Amniotic epithelial cell (primary cell): ENCODE measurements at regions not wholly inside any gene's neighbourhood (a gene's known extent, or its start where the extent isn't known, plus 50 kb on each side); places are given as distances from the start of the nearest gene placed in this dataset.
"Not testable (repeated sequence)": the region's sequence is repeated elsewhere in the genome, so short reads cannot be mapped to it uniquely, and the experiment has no call there.

Source experiments
- DNase-seq: peaks from one replicate; pipeline ENCODE4 v3.0.0-alpha.2; 2010; ENCODE audit warnings: low read depth

DNA sequence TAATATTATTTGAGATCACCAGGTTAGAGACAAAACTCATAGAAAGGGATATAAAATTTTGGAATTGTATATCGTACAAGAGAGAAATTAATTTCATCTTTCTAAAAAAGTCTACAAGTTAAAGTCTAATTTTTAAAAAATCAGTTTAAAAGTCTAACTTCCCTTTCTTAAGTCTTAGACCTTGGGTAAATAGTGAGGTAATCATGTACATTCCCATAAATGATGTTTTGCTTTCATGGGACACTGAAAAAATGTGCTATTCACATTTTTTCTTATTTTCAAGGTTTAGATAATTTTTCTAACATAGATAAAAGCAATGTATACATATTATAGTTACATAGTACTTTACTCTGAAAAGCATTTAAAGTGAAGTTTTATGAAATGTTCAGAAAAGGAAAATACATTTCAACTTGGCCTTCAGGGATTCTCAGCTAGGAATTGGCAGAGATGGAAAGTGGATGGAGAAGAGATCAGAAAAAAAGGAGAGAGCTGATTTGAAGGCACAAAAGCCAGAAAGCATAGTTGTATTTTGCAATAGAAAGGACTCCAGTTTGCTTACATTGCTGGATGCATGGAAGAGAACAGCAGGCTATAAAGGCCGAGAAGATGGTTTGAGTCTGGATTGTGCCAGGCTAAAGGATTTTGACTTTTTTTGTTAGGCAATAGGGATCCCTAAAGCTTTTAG is 194.0 kb downstream of the CASP12 start:
- DNase-seq, result peak; percentile 3

DNA sequence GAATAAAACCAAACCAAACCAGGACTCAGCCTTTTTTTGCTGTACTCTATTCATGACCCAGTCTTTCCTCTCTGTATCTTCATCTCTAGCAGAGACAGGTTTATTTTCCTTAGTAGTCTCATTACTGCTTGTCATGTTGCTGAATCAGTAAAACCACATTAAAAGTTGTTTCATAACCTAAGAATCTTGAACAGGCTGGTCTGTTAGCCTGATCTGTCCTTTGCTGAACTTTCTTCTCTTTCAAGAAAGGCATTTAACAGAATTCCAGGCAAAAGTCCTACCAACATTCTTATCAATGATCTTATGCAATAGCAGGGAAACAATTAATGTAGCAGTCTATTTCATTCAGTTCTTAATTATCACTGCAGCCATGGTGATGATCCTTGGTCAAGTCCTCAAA is 197.7 kb downstream of the CASP12 start:
- DNase-seq, result peak; percentile 91

DNA sequence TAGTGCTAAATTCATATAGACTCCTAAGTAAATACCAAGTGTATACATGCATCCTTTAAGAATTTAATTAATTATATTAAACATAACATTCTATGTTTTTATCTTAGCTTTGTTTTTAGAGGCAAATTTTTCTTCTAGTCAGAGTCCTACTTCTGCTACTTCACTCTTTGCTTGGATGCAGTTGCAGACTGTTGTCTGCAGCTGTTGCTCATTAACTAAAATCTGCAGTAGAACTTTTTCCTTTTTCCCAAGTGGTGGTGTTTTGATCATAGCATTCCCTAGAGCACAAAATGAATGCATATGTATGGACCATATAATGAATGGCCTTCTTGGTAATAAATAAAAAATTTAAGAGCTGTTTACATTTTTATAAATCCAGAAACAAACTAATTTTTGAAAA is 198.3 kb downstream of the CASP12 start:
- DNase-seq, result no peak

DNA sequence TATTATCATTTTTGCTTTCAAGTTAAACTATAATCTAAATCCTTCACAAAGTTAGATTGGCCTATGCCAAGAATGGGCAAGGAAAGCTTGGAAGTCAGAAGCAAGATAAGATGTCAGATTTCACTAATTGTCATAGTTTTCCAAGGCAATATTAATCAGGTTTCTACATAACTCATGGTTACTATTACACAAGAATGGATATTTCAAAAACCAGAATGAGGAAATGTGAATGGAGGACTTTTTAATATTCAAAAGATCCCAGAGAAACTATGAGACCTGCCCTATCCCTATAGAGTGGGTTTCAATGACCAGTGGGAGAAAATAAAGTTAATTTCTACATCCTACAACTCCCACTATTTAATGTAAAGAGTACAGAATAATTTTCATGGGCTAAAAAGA is 203.2 kb downstream of the CASP12 start:
- no peak for DNase-seq

DNA sequence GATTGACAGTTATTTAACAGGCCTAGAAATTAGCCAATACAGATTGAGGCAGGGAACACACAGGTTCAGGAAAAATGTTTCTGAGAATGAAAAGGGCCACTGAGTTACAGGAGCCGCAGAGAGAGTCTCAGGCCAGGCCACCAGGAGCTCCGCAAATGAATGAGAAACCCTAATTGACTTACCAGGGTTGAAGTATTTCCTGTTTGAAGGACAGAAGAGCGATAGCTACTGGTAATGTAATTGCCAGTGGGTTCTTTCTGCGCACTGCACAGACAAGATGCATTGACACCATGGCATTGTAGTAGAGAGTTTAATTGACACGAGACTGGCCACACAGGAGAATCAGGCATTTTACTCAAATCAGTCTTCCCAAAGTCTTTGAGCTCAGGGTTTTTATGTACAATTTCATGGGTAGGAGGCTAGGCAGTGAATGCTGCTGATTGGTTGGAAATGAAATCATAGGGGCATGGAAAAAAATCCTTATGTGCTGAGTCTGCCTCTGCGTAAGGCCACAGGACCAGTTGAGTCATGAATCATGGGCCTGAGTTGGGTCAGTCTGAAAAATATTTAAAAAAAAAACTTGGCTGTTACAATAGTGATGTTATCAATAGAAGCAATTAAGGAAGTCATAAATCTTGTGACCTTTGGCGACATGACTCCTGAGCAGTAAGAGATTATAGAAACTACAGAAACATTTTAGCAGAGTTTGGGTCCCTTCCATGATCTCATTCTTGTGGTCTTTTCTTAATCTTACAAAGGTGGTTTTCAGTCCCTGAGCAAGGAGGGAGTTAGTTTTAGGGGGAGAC is 203.8 kb downstream of the CASP12 start:
- DNase-seq, result peak; percentile 98

DNA sequence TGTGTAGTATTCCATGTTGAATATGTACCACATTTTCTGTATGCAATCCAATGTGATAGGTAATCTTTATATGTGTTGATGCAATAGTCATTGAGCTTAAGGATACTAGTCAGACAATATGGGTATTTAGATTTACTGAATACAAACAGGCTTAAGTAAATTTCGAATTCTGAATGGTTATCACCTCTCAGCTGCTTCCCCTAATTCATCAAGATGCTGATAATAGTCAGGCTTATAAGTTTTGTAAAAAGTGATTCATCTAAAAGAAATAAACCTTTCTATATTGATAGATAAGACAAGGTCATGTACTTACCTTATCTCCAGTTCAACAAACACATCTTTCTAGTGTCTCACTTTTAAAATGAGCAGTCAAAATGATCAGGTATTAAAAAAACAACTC is 205.5 kb downstream of the CASP12 start:
- DNase-seq, result no peak

DNA sequence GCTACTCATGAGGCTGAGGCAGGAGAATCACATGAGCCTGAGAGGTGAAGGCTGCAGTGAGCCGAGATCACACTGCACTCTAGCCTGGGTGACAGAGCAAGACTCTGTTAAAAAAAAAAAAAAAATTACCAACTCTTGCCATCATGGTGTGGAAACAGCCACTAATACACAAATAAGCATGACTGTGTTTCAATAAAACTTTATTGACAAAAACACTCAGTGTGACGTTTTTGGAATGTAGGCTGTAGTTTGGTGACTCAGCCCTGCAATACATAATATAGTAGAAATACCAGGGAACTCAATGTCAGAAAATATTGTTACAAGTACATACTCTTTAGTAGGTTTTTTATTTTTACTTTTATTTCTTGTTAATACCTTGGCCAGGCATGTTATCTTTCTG is 207.1 kb downstream of the CASP12 start:
- no peak for DNase-seq

DNA sequence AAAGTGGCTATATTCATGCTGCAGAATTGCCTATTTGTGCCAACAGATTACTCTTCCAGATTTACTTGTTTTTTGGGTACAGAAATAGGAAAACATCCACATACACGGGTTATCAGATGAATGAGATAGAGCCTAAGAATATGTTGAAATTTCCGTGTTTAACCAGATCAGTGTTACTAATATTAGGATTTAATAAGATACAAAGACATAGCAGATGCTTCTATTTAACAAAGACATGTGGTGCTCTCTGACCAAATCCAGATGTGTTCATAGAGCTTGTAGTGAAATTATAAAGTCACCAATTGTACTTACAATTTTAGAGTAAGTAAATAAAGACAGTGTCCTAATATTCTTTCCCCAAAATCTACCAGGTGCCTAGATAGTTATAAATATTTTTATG is 208.0 kb downstream of the CASP12 start:
- DNase-seq, result no peak

DNA sequence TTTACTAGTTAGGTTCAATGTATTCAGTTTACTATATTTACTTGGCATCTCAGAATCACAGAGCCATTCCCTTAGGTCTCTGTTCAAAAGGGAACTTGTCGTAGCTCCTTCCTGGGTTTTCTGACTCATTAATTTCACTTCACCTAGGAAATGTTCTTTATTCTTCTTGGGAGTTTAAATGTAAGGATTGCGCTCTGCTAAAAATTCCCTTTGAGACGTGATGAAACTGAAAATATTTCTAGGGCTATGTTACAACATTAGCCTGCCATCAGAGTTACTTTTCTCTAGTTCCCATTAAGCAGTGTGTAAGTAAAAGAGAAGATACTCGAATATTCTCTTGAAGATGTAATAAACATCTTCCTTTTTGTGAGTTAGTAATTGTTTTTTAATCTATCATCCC is 209.5 kb downstream of the CASP12 start:
- DNase-seq, result no peak

DNA sequence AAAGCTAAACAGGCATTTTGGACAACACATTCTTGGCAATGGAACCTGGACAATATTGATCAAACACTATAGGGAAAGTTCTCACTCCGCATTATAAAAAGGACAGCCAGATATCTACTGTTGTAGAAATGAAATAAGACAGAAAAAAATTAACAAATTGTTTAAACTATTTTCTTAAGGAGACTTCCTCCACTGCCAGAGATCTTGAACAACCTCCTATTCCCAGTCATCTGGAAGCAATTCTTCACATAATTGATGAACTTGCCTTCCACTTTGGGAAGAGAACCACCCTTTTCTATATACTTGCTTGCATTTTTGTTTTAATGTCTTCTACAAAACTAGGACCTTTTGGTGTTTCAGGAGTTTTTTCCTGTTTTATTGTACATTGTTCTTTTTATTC is 216.1 kb downstream of the CASP12 start:
- DNase-seq, result no peak

DNA sequence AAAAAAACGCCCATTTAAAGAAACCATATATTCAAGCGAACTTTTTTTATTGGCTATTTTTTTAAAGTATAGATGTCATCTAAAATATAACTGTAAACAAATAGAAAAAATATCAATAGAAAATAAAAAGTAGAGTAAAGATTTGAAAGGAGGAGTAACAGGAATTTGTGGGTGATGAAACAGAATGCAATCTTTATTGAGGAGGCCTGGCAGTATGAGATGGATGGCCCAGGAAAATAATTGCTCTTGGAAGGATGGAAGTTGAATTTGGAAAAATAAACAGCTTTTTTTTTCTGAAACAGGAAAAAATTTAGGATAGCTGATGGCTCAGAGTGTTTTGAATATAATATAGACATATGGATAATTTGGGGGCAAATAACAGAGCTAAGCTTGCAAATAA is 219.0 kb downstream of the CASP12 start:
- no peak for DNase-seq

DNA sequence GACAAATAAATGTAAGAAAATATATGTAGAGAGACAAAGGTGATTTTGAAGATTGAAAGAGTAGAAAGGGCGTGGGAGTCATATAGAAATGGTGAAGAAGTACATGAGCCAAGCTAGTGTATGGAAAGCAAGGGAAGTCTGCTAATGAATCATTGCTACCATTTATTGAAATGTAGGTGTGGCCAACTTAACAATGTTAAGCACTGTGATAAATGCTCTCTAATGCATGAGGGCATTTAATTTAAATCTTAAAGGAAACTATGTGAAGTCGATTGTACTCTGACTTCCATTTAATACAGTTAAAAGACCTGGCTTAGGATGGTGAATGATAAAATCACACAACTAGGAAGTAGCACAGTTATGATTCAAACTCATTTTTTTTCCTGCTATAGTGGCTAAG is 219.9 kb downstream of the CASP12 start:
- DNase-seq, result no peak

DNA sequence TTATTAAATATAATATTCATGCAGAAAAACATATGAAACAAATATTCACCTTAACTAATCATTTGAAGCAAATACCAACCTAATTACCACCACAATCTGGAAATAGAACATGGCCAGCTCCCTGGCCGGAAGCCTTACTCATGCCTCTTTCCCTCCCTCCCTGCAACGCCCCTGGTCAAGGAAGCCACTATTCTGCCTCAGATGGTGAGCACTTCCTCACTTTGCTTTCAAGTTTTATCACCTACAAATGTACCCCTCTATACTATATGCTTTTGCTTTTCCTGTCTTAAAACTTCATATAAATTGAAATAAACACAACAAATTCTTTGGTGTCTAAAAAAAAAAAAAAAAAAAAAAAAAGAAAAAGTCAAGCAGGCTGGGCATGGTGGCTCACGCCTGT is 221.2 kb downstream of the CASP12 start:
- not testable (repeated sequence) for DNase-seq

DNA sequence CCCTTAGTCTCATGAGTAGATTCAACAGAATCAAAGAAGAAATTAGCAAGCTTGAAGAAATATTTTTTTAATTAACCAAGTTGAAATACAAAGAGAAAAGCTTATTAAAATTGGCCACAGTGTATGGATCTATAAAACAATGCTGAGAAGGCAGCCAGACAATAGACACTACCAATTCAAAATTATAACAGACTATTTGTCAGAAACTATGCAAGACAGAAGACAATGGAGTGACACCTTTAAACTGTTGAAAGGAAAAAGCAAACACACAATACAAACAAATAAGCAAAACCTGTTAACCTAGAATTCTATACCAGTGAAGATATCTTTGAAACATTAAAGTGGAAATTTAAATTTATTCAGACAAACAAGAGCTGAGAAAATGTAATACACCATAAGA is 225.4 kb downstream of the CASP12 start:
- DNase-seq, result no peak

DNA sequence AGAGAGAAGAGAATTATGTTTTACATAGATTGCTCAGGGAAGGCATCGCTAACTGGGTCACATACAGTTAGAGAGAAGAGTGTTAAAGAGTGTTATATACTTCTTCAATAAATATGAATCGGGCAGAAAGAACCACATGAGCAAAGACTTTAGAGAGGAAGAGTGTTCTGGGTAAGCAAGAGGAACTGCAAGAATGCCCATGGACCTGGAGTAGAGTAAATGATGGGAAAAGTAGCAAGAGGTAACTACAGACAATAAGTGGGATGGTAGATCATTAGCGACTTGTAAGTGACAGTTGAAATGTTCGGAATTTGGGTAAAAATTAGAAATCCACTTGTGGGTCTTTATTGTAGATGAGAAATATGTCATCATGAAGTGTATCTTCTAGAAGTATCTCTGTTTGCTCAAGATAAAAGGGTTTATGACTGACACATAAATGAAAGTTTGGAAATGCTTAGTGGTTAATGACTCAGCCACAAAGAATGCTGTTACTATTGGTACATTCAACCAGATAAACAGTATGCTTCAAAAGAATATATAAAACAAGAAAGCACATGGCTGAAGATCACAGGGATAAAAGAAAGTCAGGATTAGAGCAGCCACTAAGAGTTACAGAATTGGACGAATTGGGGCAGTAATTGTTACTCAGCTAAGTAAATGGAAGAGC is 229.3 kb downstream of the CASP12 start:
- peak; percentile 97 for DNase-seq

DNA sequence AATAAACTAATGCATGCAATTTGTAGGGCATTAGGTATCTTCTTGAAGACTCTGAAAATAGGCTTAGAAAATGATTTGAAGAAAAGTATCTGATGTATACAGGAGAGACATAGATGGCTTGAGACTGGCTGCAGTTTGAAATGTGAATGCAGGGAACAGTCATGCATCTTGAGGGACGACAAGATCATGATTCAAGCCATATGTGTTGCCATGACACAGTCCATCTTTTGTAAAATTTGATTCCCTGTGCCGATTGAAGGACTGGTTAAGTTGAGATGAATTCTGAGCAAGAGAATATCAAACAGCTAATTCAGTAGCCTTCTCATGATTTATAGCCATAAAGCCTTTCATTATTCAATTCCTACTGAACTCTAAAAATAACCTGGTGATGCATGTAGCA is 231.6 kb downstream of the CASP12 start:
- DNase-seq, result no peak

DNA sequence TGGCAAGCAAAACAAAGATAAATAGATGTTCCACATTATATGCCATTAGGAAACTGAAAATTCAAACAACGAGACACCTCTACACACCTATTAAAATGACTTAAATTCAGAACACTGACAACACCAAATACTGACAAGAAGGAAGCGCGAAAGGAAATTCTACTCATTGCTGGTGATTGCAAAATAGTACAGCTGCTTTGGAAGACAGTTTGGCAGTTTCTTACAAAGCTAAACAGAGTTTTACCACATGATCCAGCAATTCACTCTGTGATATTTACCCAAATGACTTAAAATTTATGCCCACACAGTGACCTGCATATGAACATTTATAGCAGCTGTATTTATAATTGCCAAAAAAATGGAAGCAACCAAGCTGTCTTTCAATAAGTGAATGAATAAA is 232.6 kb downstream of the CASP12 start:
- DNase-seq, result peak; percentile 76

DNA sequence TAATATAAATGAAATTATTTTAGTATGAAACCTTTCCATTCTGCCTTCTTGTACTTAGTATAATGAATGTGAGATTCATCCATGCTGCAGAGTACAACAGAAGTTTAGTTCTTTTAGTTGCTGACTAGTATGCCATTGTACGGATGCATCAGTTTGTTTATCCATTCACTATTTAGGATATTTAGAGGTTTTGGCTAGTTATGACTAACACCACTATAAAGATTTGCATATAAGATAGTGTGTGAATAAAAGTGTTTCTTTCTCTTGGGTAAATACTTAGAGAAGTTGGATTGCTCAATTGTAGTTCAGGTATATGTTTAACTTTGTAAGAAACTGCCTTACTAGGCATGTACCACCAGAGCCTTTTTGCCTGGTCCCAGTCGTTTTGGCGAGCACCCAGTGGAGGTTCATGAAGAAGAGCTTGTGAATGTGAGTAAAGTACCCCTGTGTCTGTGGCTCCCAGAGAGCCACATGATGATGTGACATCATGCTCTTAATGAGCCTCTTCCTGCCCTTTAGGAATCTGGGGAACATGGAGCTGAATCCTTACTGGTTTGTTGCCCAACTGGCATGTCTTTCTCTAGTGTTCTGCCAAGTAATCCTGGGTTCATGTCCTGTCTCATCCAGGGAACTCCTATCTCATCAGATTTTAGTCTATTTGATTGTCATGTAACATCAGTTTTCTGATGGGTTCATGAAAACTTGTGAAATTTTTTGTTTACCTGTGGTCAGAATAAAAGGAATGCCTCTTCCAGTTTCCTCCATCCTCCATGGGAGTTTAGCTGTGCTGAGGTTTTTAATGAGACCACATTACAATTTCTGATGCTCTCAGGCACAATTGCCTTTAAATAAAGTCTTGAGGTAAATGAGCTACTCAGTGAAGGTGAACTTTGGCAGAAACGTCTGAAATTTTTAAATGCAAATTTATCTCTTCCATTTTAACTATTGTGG is 234.8 kb downstream of the CASP12 start:
- DNase-seq, result no peak

DNA sequence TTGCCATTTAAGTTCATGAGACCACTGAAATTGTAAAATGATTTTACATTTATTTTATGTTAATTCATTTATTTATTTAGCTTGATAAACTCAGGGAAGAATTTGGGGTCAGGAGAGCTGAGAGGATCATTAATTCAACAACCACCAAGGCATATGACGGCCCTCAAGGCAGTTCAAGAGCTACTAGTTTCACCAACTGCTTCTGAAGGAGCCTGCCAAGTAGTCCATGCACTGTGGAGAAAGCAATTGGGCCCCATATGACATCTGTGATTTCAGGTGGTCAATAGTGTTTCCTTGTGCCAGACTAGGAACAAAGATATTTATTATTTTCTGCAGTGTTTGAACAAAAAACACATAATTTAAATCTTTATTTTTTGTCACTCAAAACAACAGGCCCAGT is 236.4 kb downstream of the CASP12 start:
- DNase-seq, result no peak

DNA sequence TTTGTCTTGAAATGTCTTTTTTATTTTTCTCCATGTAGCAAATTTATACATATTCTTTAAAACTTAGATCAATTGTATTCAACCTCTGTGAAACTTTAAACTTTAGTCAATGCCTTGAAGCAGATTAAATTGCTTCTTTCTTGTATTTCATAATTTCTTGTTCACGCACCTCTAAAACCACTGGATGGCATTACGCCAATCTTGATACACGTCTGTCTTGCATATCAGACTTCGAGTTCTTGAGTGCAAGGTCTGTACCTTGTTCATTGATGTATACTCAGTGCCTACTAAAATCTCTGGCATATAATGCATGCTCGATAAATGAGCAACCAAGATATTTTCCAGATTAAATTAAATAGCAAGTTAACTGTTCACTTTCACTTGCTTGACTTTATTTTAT is 236.8 kb downstream of the CASP12 start:
- peak; percentile 64 for DNase-seq

DNA sequence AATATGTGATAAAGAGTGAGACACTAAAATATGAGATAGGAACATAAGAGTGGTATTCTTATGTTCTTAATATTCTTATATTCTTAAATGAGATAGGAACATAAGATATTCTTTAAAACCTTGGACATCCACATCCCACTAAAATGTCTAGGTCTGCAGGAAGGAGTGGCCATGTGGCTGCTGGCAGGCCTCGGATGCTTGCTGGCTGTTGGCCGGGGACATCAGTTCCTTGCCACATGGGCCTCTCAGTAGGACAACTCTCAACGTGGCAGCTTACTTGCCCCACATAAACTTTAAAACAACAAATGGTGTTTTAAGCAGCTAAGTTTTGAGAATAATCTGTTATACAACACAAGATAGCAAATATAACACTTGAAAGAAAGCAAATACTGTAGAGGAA is 240.1 kb downstream of the CASP12 start:
- no peak for DNase-seq

DNA sequence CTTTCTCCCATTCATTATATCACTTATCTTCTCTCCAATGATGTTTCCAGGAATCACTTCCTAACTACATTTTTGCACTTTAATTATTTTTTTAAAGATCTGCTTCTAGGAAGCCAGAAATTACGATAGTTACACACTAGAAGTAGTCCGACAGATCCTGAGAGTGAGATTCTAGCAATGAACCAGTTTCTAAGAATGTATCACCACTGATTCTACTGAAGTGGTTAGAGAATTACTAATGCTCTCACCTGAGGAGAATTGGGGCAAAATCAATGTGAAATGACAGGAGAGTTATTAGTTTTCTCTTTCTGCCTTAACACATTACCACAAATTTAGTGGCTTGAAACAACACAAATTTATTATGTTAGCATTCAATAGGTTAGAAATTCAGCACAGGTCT is 241.2 kb downstream of the CASP12 start:
- DNase-seq, result no peak
